ENCODE measurements at regions not wholly inside any gene's neighbourhood (a gene's known extent, or its start where the extent isn't known, plus 50 kb on each side); places are given as distances from the start of the nearest gene placed in this dataset.

GRCh38 chr10:124321433-124322089, 97.2 kb downstream of the OAT start:
- Mint-ChIP-seq H3K9me3 (peaks cover 10% of the 10 kb centered on the region; the same call in 1 of the 2 replicates), H3K27ac (no peak overlapping the region), H3K4me1 (no peaks in the 10 kb centered on the region), H3K27me3 (ENCODE audit: low read depth) (no peaks in the 10 kb centered on the region), H3K36me3 (no peaks in the 10 kb centered on the region), H3K4me3 (no peak overlapping the region)
- TF ChIP-seq ZNF263 (CRISPR knock-in tag; IDR thresholded peaks at IDR 0.05; ENCODE audit: low read depth): no peak
- no peak for TF ChIP-seq EMX1 (CRISPR knock-in tag; IDR thresholded peaks at IDR 0.05)
- TF ChIP-seq CREB1 (CRISPR knock-in tag; IDR thresholded peaks at IDR 0.05): no peak
- TF ChIP-seq FOXP4 (CRISPR knock-in tag; IDR thresholded peaks at IDR 0.05): no peak
- TF ChIP-seq SMAD3 (CRISPR knock-in tag; IDR thresholded peaks at IDR 0.05; ENCODE audit: borderline replicate concordance): no peak
- TF ChIP-seq ETV6 (CRISPR knock-in tag; IDR thresholded peaks at IDR 0.05): no peak
- no peak for ATAC-seq
- ChIA-PET CTCF (interaction anchor here (1.4 kb wide), 1 partner anchor 30 kb away, joined by 3 read pairs; no protein-coding TSS in a partner anchor), POLR2A (no interaction called here)
- DNase-seq (ENCODE audit: low spot score): no peak

DNA sequence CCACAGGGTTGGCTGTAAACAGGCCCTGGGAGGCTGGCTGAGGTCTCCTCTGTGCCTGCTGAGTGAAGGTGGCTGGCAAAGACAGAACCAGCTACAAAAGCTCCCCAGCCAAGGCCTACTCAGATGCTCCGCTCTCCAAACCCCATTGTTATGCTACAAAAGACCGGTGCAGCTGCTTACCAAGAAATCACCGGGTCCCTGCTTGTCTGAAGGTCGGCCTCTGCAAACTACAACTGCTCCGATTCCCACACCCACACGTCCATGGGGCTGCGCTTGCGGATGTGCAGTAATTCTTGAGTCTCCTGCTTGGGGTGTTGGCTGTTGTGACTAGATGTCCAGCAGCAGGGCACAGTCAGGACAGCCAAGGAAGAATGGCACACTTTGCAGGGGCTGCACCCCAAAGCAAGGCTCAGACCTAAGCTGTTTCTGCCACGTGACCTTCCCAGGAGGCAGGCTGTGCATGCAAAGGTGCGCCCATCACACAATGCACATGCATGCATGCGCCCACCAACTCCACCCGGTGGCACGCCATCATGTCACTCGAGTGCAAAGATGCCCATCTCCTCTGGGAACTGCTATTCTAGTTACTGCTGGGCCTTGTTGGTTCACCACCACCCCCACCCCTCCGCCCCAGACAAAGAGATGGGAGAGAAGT, 97.8 kb downstream of the OAT start:
- H3K4me1 Mint-ChIP-seq: no peaks in the 10 kb centered on the region
- ATAC-seq (no peak), DNase-seq (ENCODE audit: low spot score) (no peak)
- no peak overlapping the region for H3K4me3 Mint-ChIP-seq
- H3K27me3 Mint-ChIP-seq (ENCODE audit: low read depth): no peaks in the 10 kb centered on the region
- H3K36me3 Mint-ChIP-seq: no peaks in the 10 kb centered on the region
- H3K27ac Mint-ChIP-seq: no peak overlapping the region
- peaks cover 10% of the 10 kb centered on the region; the same call in 1 of the 2 replicates for H3K9me3 Mint-ChIP-seq
- ChIA-PET CTCF (interaction anchor here (1.4 kb wide), 1 partner anchor 29 kb away, joined by 3 read pairs; no protein-coding TSS in a partner anchor), POLR2A (no interaction called here)
- no peak for TF ChIP-seq RELA (CRISPR knock-in tag; IDR thresholded peaks at IDR 0.05; ENCODE audit: borderline replicate concordance)
- no peak for TF ChIP-seq GTF2I (CRISPR knock-in tag; conservative IDR thresholded peaks at IDR 0.05)
- TF ChIP-seq FOXP4 (CRISPR knock-in tag; IDR thresholded peaks at IDR 0.05): no peak
- TF ChIP-seq, protein P1, sequence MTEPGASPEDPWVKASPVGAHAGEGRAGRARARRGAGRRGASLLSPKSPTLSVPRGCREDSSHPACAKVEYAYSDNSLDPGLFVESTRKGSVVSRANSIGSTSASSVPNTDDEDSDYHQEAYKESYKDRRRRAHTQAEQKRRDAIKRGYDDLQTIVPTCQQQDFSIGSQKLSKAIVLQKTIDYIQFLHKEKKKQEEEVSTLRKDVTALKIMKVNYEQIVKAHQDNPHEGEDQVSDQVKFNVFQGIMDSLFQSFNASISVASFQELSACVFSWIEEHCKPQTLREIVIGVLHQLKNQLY (CRISPR knock-in tag; IDR thresholded peaks at IDR 0.05): no peak
- no peak for TF ChIP-seq PRRX2 (CRISPR knock-in tag; IDR thresholded peaks at IDR 0.05)
- TF ChIP-seq CREM (CRISPR knock-in tag; IDR thresholded peaks at IDR 0.05): no peak
- no peak for TF ChIP-seq ZNF138 (CRISPR knock-in tag; conservative IDR thresholded peaks at IDR 0.05)
- no peak for TF ChIP-seq TCF7 (CRISPR knock-in tag; IDR thresholded peaks at IDR 0.05; ENCODE audit: low read depth)
- TF ChIP-seq E2F1 (CRISPR knock-in tag; IDR thresholded peaks at IDR 0.05): no peak
- TF ChIP-seq ATF2 (CRISPR knock-in tag; IDR thresholded peaks at IDR 0.05; ENCODE audit: borderline replicate concordance, low read depth): no peak
- no peak for TF ChIP-seq ZNF317 (CRISPR knock-in tag; IDR thresholded peaks at IDR 0.05; ENCODE audit: borderline replicate concordance, low read depth)
- TF ChIP-seq ZNF425 (CRISPR knock-in tag; conservative IDR thresholded peaks at IDR 0.05): no peak
- TF ChIP-seq, protein P2, sequence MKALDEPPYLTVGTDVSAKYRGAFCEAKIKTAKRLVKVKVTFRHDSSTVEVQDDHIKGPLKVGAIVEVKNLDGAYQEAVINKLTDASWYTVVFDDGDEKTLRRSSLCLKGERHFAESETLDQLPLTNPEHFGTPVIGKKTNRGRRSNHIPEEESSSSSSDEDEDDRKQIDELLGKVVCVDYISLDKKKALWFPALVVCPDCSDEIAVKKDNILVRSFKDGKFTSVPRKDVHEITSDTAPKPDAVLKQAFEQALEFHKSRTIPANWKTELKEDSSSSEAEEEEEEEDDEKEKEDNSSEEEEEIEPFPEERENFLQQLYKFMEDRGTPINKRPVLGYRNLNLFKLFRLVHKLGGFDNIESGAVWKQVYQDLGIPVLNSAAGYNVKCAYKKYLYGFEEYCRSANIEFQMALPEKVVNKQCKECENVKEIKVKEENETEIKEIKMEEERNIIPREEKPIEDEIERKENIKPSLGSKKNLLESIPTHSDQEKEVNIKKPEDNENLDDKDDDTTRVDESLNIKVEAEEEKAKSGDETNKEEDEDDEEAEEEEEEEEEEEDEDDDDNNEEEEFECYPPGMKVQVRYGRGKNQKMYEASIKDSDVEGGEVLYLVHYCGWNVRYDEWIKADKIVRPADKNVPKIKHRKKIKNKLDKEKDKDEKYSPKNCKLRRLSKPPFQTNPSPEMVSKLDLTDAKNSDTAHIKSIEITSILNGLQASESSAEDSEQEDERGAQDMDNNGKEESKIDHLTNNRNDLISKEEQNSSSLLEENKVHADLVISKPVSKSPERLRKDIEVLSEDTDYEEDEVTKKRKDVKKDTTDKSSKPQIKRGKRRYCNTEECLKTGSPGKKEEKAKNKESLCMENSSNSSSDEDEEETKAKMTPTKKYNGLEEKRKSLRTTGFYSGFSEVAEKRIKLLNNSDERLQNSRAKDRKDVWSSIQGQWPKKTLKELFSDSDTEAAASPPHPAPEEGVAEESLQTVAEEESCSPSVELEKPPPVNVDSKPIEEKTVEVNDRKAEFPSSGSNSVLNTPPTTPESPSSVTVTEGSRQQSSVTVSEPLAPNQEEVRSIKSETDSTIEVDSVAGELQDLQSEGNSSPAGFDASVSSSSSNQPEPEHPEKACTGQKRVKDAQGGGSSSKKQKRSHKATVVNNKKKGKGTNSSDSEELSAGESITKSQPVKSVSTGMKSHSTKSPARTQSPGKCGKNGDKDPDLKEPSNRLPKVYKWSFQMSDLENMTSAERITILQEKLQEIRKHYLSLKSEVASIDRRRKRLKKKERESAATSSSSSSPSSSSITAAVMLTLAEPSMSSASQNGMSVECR (CRISPR knock-in tag; IDR thresholded peaks at IDR 0.05; ENCODE audit: borderline replicate concordance): no peak

Measured in WTC11 (cell line).